ENCODE measurements at regions not wholly inside any gene's neighbourhood (a gene's known extent, or its start where the extent isn't known, plus 50 kb on each side); places are given as distances from the start of the nearest gene placed in this dataset.

- DNase-seq (ENCODE audit: low read depth, low spot score) (no peak), FAIRE-seq (no peak), ATAC-seq (peak; percentile 42)
- intact Hi-C loops (cut with micrococcal nuclease; ENCODE audit: unreplicated experiment): no loop called here
- no peaks in the 10 kb centered on the region for H3K36me3 ChIP-seq (ENCODE audit: control insufficient read depth in 2 of 2, insufficient read depth in 2 of 2, low read length in 1 of 2)
- no peaks in the 10 kb centered on the region for H3K9me3 ChIP-seq (replicated peaks; ENCODE audit: control insufficient read depth, insufficient read depth, low read length)
- no peak overlapping the region for H3K9ac ChIP-seq (ENCODE audit: control insufficient read depth, insufficient read depth, low read length)
- no peak overlapping the region for H2AFZ ChIP-seq (ENCODE audit: control insufficient read depth, low read depth, low read length)
- H4K20me1 ChIP-seq (ENCODE audit: control insufficient read depth, insufficient read depth): no peaks in the 10 kb centered on the region
- ChIA-PET SMC1A (ENCODE audit: uncharacterized antibody, unreplicated experiment) (interaction anchor here (1.3 kb wide), 1 partner anchor 11 kb away, joined by 3 read pairs; no protein-coding TSS in a partner anchor), RAD21 (ENCODE audit: unreplicated experiment) (no interaction called here), POLR2A (interaction anchor here (1.0 kb wide), 1 partner anchor 17 kb away, joined by 8 read pairs; no protein-coding TSS in a partner anchor), CTCF (interaction anchor here (0.9 to 1.0 kb wide), 2 partner anchors 9 to 13 kb away, joined by 3 to 4 read pairs; no protein-coding TSS in a partner anchor)
- no TSS peak for BruUV-seq (replicated peaks)
- no peaks in the 10 kb centered on the region for H3K27me3 ChIP-seq (replicated peaks in 1 of 2; ENCODE audit: control insufficient read depth in 2 of 2, insufficient read depth in 2 of 2, low read length in 1 of 2)
- in situ Hi-C loops (cut with MboI): no loop called here
- no peaks in the 10 kb centered on the region for H3K79me2 ChIP-seq (ENCODE audit: control insufficient read depth, insufficient read depth, low read length)
- H3K4me2 ChIP-seq (ENCODE audit: control insufficient read depth, insufficient read depth): no peak overlapping the region
- WGBS (ENCODE audit: insufficient coverage, insufficient replicate concordance, low lambda C conversion rate, missing lambda C conversion rate): 40% methylated on average over 2 of the region's 2 CpGs
- H3K4me1 ChIP-seq (ENCODE audit: control insufficient read depth, insufficient read depth, low read length): peaks cover 5% of the 10 kb centered on the region
- no peak overlapping the region for H3K4me3 ChIP-seq
- H3K27ac ChIP-seq (ENCODE audit: control insufficient read depth, insufficient read depth): no peak overlapping the region
- TF ChIP-seq JUNB (IDR thresholded peaks at IDR 0.05) (peak; percentile 48), FOXM1 (IDR thresholded peaks at IDR 0.05; ENCODE audit: low read depth, low read length) (0 out of 2 replicates have a peak, but pooled peaks have one; percentile 2), CUX1 (IDR thresholded peaks at IDR 0.05; ENCODE audit: insufficient replicate concordance, low read depth, low read length) (no peak), BCL11A (IDR thresholded peaks at IDR 0.05; ENCODE audit: low read depth, low read length) (0 out of 2 replicates have a peak, but pooled peaks have one; percentile 12)
Measured at GRCh38 chr21:15421947-15422346, 307.8 kb upstream of the USP25 start.
